ENCODE measurements at regions not wholly inside any gene's neighbourhood (a gene's known extent, or its start where the extent isn't known, plus 50 kb on each side); places are given as distances from the start of the nearest gene placed in this dataset.
"Not testable (repeated sequence)": the region's sequence is repeated elsewhere in the genome, so short reads cannot be mapped to it uniquely, and the experiment has no call there.

DNA sequence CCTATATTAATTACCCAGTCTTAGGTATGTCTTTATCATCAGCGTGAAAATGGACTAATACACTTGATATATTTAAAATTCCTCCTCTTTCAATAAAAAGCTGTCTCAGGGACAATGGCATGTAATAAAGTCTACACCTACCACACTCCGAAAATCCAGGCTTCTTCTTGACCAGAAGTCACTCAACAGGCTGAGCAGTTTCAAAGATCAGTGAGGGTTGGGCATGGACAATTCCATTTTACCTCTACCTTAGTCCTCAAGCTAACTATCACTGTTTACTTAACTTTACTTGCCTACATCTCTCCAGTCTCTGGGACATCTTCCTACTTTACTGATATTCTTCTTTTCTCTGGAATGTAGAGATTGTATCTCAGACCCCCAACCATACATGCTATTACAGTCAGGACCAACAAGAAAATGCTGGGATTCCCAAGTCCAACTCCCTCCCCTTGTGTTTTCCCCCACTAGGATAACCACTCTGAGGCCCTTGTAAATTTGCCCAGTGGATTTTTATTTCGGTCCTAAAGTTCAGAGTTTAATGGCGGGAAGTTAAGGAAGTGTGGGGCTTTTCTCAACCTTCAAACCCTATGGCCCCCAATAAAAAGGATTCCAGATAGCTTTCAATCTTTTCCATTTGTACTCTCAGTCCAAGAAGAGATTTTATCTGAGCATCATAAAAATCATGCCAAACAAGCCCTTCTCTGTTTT is 137.1 kb upstream of the TSC22D2 start:
- intact Hi-C loops (cut with micrococcal nuclease): no loop called here
- H3K27ac Mint-ChIP-seq: no peak overlapping the region
- peaks cover 4% of the 10 kb centered on the region for H3K27me3 Mint-ChIP-seq (ENCODE audit: low read depth)
- no peak overlapping the region for H3K4me3 Mint-ChIP-seq
- DNase-seq: no peak
- no peaks in the 10 kb centered on the region for H3K4me1 Mint-ChIP-seq (ENCODE audit: low read depth)
- CTCF ChIA-PET: no interaction called here
- H3K36me3 Mint-ChIP-seq (ENCODE audit: low read depth): no peaks in the 10 kb centered on the region
- no peaks in the 10 kb centered on the region for H3K9me3 Mint-ChIP-seq

DNA sequence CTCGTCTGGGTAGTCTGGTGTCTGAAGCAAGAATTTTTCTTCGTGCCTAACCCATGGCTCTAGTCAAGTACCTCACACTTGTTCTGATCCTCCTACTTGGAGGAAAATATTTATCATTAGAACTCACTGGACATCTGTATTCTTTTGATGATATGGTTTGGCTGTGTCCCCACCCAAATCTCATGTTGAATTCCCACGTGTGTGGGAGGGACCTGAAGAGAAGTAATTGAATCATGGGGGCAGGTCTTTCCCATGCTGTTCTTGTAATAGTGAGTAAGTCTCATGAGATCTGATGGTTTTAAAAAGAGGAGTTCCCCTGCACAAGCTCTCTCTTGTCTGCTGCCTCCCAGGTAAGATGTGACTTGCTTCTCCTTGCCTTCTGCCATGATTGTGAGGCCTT is 137.7 kb upstream of the TSC22D2 start:
- H3K27me3 Mint-ChIP-seq (ENCODE audit: low read depth); DNase-seq; intact Hi-C loops (cut with micrococcal nuclease); H3K36me3 Mint-ChIP-seq (ENCODE audit: low read depth); H3K27ac Mint-ChIP-seq; CTCF ChIA-PET; H3K4me1 Mint-ChIP-seq (ENCODE audit: low read depth); H3K4me3 Mint-ChIP-seq; H3K9me3 Mint-ChIP-seq: not testable (repeated sequence)

DNA sequence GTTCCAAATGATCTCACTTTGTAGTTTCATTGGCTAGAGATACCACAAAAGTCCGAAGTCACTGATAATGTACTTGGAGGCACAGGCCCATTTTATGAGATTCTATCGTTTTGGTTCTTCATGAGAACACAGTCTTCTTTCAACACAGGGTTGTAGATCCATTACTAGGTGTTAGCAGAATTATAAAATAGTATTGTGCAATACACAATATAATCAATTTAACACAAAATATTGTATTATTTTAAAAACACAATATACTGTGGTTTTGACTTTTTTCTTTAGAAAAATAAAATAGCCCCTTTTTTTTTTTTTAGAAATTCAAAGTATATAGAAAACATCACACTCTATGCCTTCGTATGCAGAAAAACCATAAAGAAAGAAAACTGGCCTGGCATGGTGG is 138.6 kb upstream of the TSC22D2 start:
- intact Hi-C loops (cut with micrococcal nuclease): no loop called here
- Mint-ChIP-seq H3K27me3 (ENCODE audit: low read depth) (peaks cover 3% of the 10 kb centered on the region), H3K4me1 (ENCODE audit: low read depth) (no peaks in the 10 kb centered on the region), H3K27ac (no peak overlapping the region), H3K9me3 (no peaks in the 10 kb centered on the region), H3K36me3 (ENCODE audit: low read depth) (no peaks in the 10 kb centered on the region), H3K4me3 (no peak overlapping the region)
- no peak for DNase-seq
- CTCF ChIA-PET: no interaction called here

DNA sequence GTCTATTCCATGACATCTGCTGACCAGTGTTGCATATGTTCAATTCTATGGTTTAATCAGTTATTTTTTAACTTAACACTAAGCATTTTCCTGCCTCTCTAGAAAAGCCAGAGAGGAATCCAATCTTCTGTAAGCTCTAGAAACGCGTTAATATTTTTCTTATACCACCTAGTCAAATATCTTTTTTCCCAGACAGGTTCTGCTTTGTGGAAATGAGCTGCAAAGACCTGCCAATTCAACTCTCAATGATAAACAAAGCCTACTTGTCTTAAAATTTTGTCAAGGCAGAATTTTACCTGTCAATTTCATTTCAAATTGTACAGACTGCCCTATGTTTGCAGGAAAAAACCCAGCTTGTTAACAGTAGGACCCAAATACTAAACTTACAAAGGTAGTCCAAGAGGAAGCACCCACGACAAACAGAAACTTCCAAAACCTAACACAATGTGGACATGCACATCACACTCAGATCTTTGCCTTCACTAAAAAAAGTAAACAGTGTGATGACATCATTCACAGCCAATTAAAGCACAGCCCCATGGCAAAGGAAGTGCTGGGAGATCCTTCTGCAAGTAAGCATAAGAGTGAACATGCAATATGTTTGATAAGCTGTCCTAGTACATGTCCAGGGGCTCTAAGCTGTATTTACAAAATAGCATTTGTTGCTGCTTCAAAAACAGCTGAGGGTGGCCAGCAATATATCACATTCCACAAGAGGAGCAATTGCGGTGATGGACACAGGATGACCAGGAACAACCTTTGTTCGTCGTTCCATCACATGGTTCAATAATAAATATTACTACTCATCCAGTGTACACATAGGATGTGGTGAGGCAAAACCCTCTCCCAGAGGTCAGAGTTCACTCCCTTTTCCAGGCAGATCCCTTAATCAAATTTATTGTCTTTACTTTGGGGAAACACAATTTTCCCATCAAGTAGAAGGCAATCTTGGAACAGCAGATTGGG is 139.4 kb upstream of the TSC22D2 start:
- CTCF ChIA-PET: interaction anchor here (0.7 to 1.3 kb wide), 2 partner anchors 39 to 631 kb away, joined by 3 read pairs; no protein-coding TSS in a partner anchor
- Mint-ChIP-seq H3K4me3 (no peak overlapping the region), H3K27me3 (ENCODE audit: low read depth) (no peaks in the 10 kb centered on the region), H3K36me3 (ENCODE audit: low read depth) (no peaks in the 10 kb centered on the region), H3K27ac (no peak overlapping the region), H3K9me3 (no peaks in the 10 kb centered on the region), H3K4me1 (ENCODE audit: low read depth) (no peaks in the 10 kb centered on the region)
- intact Hi-C loops (cut with micrococcal nuclease): no loop called here
- no peak for DNase-seq

DNA sequence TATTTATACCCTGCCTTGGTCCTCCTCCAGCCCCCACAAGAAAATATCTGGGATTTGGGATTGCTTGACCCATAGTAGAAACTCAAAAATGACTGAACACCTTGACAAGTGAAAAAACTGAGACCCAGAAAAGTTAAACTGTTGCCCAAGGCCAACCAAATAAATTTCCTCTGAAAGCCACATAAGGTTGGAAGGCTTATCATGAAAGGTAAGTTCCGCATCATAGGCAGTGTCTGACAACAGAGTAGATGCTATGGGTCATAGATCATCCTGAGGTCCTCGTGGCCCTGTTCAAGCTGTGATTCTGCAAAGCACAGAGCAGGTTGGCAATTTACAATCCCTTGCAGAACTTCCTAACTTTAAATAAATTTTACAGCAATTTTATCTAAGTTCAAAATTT is 140.8 kb upstream of the TSC22D2 start:
- Mint-ChIP-seq H3K9me3 (no peaks in the 10 kb centered on the region), H3K4me1 (ENCODE audit: low read depth) (no peaks in the 10 kb centered on the region), H3K4me3 (no peak overlapping the region), H3K27ac (no peak overlapping the region), H3K36me3 (ENCODE audit: low read depth) (no peaks in the 10 kb centered on the region), H3K27me3 (ENCODE audit: low read depth) (no peaks in the 10 kb centered on the region)
- intact Hi-C loops (cut with micrococcal nuclease): no loop called here
- DNase-seq: no peak
- CTCF ChIA-PET: interaction anchor here (1.7 kb wide), 1 partner anchor 229 kb away, joined by 5 read pairs; no protein-coding TSS in a partner anchor

DNA sequence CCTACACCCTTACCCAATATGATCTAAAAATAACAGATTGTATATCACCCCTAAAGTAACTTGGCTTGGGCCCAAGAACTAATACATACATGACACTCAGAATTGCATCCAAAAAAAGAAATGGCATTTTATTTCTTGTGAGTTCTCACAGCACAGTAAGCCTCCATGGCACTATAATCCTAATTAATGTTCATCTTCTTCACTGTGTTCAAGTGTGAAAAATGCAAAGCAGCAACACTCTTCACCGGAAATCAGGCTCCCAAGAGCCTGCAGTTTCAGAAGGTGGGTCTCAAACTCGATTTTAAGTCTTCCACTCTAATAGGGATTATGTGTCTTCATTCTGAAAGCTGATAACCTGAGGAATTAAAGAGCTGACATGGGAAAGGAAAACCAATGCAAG is 142.8 kb upstream of the TSC22D2 start:
- intact Hi-C loops (cut with micrococcal nuclease): no loop called here
- CTCF ChIA-PET: interaction anchor here (0.7 kb wide), 1 partner anchor 35 kb away, joined by 3 read pairs; no protein-coding TSS in a partner anchor
- no peaks in the 10 kb centered on the region for H3K4me1 Mint-ChIP-seq (ENCODE audit: low read depth)

DNA sequence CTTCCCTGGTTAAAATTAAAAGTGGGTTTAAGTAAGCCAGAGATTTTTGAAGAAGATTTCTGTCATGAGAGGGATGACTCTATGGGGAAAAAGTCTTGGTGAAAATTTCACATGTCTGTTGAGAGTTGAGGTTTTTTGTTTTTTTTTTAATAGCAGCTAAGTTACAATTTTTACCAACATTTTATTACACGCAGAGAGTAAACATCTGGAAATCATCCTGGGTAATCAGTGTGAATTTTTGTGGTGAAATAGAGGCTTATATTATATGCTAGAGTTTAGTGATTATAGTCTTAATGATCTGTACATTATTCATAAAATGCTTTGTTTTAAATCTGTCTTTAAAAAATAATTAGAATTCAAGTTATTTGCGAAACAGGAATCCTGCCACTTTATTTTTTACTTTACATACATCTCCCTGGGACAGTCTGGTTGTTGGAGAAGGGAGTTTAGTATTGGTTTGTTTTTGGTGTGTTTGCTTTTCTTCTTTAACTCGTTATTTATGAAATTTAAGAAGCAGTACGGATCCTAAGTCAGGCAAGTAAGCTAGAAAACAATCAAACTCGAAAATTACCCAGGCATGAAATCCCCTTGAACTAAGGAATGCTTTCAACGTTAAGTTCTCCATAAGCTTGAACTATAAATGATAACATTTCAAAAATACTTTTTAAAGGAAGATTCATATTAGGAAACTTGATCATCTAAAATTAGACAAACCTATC is 143.4 kb upstream of the TSC22D2 start:
- CTCF ChIA-PET: interaction anchor here (0.7 kb wide), 1 partner anchor 34 kb away, joined by 3 read pairs; no protein-coding TSS in a partner anchor
- no peaks in the 10 kb centered on the region for H3K36me3 Mint-ChIP-seq (ENCODE audit: low read depth)
- intact Hi-C loops (cut with micrococcal nuclease): no loop called here
- no peak for DNase-seq
- no peak overlapping the region for H3K4me3 Mint-ChIP-seq
- no peaks in the 10 kb centered on the region for H3K27me3 Mint-ChIP-seq (ENCODE audit: low read depth)
- H3K4me1 Mint-ChIP-seq (ENCODE audit: low read depth): no peaks in the 10 kb centered on the region
- no peaks in the 10 kb centered on the region for H3K9me3 Mint-ChIP-seq
- no peak overlapping the region for H3K27ac Mint-ChIP-seq

More for the DNA sequence above, 142.8 kb upstream of the TSC22D2 start:
- H3K4me3 Mint-ChIP-seq: no peak overlapping the region
- DNase-seq: no peak
- H3K36me3 Mint-ChIP-seq (ENCODE audit: low read depth): no peaks in the 10 kb centered on the region
- H3K9me3 Mint-ChIP-seq: no peaks in the 10 kb centered on the region
- H3K27me3 Mint-ChIP-seq (ENCODE audit: low read depth): no peaks in the 10 kb centered on the region
- H3K27ac Mint-ChIP-seq: no peak overlapping the region

DNA sequence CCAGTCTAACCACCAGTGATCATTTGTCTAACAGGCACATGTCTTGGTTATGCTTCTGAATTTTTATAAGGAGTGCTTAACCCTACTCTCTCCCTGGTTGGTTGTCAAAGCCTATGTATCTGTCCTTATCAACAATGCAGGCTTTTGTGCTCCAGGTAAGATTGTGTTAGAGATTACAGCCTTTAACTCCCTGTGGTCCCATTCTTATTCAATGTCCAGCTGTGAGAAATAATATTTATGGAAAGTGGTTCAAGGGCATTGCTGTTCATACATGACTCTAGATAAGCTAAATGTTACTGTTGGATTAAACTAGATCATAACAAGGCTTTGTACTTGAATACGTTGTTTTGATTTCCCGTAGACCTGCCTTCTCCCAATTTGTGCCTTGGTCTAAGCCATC is 146.1 kb upstream of the TSC22D2 start:
- intact Hi-C loops (cut with micrococcal nuclease): no loop called here
- H3K9me3 Mint-ChIP-seq: no peaks in the 10 kb centered on the region
- H3K4me3 Mint-ChIP-seq: no peak overlapping the region
- DNase-seq: no peak
- CTCF ChIA-PET: no interaction called here
- no peaks in the 10 kb centered on the region for H3K27me3 Mint-ChIP-seq (ENCODE audit: low read depth)
- H3K36me3 Mint-ChIP-seq (ENCODE audit: low read depth): no peaks in the 10 kb centered on the region
- H3K4me1 Mint-ChIP-seq (ENCODE audit: low read depth): no peaks in the 10 kb centered on the region
- no peak overlapping the region for H3K27ac Mint-ChIP-seq

DNA sequence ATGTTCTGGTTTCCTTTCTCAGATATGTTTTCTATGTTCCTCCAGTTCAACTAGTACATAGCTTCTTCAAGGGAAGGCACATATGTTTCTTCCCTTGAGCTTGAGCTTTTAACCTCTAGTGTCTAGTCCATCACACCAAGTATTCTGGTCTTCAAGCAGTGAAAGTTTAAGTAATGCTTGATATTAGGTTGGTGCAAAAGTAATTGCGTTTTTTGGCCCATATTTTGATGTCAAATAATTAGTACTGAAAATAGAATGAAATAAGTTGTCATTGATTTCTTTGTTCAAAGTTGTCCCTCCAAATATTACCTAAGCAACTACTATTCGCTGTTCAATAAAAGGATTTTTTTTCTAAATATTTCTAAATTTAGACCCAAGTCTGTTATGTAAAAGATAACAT is 146.7 kb upstream of the TSC22D2 start:
- Mint-ChIP-seq H3K36me3 (ENCODE audit: low read depth) (no peaks in the 10 kb centered on the region), H3K27me3 (ENCODE audit: low read depth) (no peaks in the 10 kb centered on the region), H3K27ac (no peak overlapping the region), H3K9me3 (no peaks in the 10 kb centered on the region), H3K4me1 (ENCODE audit: low read depth) (no peaks in the 10 kb centered on the region), H3K4me3 (no peak overlapping the region)
- DNase-seq: no peak
- intact Hi-C loops (cut with micrococcal nuclease): no loop called here
- CTCF ChIA-PET: no interaction called here

DNA sequence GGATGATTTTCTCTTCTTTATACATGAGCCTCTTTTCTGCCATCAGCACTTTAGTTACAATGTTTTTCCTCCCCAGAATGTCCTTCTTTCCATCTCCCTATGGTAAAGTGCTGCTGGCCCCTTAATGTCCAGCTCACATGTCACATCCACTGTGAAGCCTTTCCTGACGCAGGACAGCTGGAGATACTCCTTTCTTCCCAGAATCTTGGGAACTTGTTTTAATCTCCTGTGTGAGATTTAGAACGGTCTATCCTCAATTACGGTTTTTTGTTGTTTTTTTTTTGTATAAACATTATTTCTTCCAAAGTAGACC is 147.7 kb upstream of the TSC22D2 start:
- H3K4me1 Mint-ChIP-seq (ENCODE audit: low read depth): no peaks in the 10 kb centered on the region
- H3K27me3 Mint-ChIP-seq (ENCODE audit: low read depth): no peaks in the 10 kb centered on the region
- no peak overlapping the region for H3K4me3 Mint-ChIP-seq
- CTCF ChIA-PET: no interaction called here
- no peaks in the 10 kb centered on the region for H3K36me3 Mint-ChIP-seq (ENCODE audit: low read depth)
- no peak overlapping the region for H3K27ac Mint-ChIP-seq
- intact Hi-C loops (cut with micrococcal nuclease): no loop called here
- DNase-seq: no peak
- H3K9me3 Mint-ChIP-seq: no peaks in the 10 kb centered on the region

DNA sequence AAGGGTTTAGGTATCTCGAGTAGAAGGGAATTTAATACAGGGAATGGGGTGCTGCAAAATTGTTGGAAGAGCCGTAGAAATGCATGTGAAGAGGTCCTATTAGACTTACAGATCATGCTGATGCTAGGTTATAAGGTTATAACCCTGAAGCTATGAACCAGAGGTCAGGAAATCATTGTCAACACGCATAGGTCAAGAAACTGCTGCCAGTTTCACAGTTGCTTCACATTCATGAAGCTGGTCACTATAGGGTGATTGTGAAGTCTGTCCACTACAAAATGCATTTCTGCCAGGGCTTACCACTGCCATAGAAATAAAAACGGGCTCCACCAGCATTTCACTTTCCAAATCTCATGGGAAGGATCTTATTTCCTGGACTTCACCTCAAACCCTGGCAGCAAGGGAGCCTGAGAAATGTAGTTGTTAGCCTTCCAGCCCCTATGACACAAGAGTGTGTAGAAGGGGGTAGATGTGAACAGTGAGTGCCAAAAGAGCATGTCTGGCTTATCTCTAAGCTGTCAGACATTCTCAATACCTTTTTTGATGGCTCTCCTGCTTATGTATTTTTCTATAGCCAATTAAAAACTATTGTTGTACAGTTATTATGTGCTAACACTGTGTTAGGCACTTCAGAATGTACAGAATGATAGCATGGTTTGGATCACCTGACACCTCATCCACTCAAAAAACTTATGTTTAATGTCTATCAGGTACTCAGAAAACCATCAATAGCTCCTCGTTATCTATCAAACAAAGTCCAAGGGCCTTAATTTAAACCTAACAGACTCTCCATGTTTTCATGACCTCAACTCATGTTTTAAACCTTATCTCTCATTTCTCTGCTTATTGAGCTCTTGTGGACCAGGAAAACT is 148.3 kb upstream of the TSC22D2 start:
- CTCF ChIA-PET: interaction anchor here (0.6 kb wide), 1 partner anchor 91 kb away, joined by 3 read pairs; no protein-coding TSS in a partner anchor
- DNase-seq: no peak
- H3K4me1 Mint-ChIP-seq (ENCODE audit: low read depth): no peaks in the 10 kb centered on the region
- intact Hi-C loops (cut with micrococcal nuclease): no loop called here
- no peaks in the 10 kb centered on the region for H3K9me3 Mint-ChIP-seq
- H3K36me3 Mint-ChIP-seq (ENCODE audit: low read depth): no peaks in the 10 kb centered on the region
- no peaks in the 10 kb centered on the region for H3K27me3 Mint-ChIP-seq (ENCODE audit: low read depth)
- H3K27ac Mint-ChIP-seq: no peak overlapping the region
- H3K4me3 Mint-ChIP-seq: no peak overlapping the region

DNA sequence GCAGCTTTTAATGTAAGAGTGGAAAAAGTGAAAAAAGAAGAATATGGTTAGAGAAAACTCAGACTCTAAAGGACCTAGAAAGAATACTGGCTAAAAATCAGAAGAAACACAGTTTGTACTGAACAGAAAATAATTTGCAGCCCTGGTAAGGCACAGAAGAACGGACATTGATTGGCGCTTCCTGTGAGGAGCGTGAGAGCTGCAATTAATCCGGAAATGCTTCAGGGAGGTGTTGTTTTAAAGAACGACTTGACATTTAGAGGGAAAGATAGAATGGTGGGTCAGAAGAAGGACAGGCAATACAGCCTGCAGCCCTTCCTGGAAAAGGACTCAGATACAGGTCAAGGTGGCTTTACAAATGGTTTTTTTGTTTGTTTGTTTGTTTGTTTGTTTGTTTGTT is 151.3 kb upstream of the TSC22D2 start:
- intact Hi-C loops (cut with micrococcal nuclease): no loop called here
- no peak overlapping the region for H3K27ac Mint-ChIP-seq
- H3K27me3 Mint-ChIP-seq (ENCODE audit: low read depth): no peaks in the 10 kb centered on the region
- H3K36me3 Mint-ChIP-seq (ENCODE audit: low read depth): no peaks in the 10 kb centered on the region
- H3K4me1 Mint-ChIP-seq (ENCODE audit: low read depth): no peaks in the 10 kb centered on the region
- no peaks in the 10 kb centered on the region for H3K9me3 Mint-ChIP-seq
- DNase-seq: no peak
- CTCF ChIA-PET: no interaction called here
- H3K4me3 Mint-ChIP-seq: no peak overlapping the region

All from activated naive CD4-positive, alpha-beta T cell treated with anti-CD3 and anti-CD28 coated beads for 36 hours (primary cell).